ENCODE measurements at regions not wholly inside any gene's neighbourhood (a gene's known extent, or its start where the extent isn't known, plus 50 kb on each side); places are given as distances from the start of the nearest gene placed in this dataset.
A peak's percentile ranks its signal among the peaks of the same experiment; 100 is the strongest.

GRCh38 chr7:155230169-155230593, 67.5 kb upstream of the INSIG1 start:
- TF ChIP-seq CTCF (IDR thresholded peaks at IDR 0.05) = no peak
- no peak for TF ChIP-seq POLR2A (IDR thresholded peaks at IDR 0.05)
- peak in 1 of 2 donors; percentile 27 for TF ChIP-seq POLR2AphosphoS5 (IDR thresholded peaks at IDR 0.05; ENCODE audit: insufficient read depth in 1 of 2, low read depth in 1 of 2)

Data from vagina (tissue), 2 donors.